Neuronal stem cell (in vitro differentiated cells): ENCODE measurements at regions not wholly inside any gene's neighbourhood (a gene's known extent, or its start where the extent isn't known, plus 50 kb on each side); places are given as distances from the start of the nearest gene placed in this dataset.

ENCODE experiments used
- DNase-seq: peaks from one replicate; pipeline ENCODE4 v3.0.0-alpha.2; 2013; ENCODE audit warnings: low spot score
- H2AFZ ChIP-seq: one replicate; pipeline ENCODE4 v1.6.1; 2013; ENCODE audit warnings: mild to moderate bottlenecking, low read length, inconsistent platforms
- H2AK5ac ChIP-seq: 2 replicates; pipeline ENCODE4 v1.6.1; 2013; ENCODE audit warnings: low read depth, mild to moderate bottlenecking, inconsistent platforms, low read length, moderate library complexity, mixed read lengths
- H2BK120ac ChIP-seq: 2 replicates; pipeline ENCODE4 v1.6.1; 2013; ENCODE audit warnings: low read depth, mild to moderate bottlenecking, inconsistent platforms, low read length, moderate library complexity, mixed read lengths
- H2BK12ac ChIP-seq: one replicate; pipeline ENCODE4 v1.6.1; 2013; ENCODE audit warnings: low read length, inconsistent platforms
- H2BK15ac ChIP-seq: 2 replicates; pipeline ENCODE4 v1.6.1; 2013; ENCODE audit warnings: mild to moderate bottlenecking, low read length, inconsistent platforms, mixed read lengths
- H2BK5ac ChIP-seq: one replicate; pipeline ENCODE4 v1.6.1; 2013; ENCODE audit warnings: inconsistent platforms, mild to moderate bottlenecking, low read length, moderate library complexity
- H3K14ac ChIP-seq: one replicate; pipeline ENCODE4 v1.6.1; 2013; ENCODE audit warnings: low read length, inconsistent platforms
- H3K18ac ChIP-seq: 2 replicates; pipeline ENCODE4 v1.6.1; 2013; ENCODE audit warnings: low read length, inconsistent platforms
- H3K23ac ChIP-seq: 2 replicates; pipeline ENCODE4 v1.6.1; 2013; ENCODE audit warnings: low read depth, mild to moderate bottlenecking, mixed read lengths, low read length, inconsistent platforms; ENCODE audit not compliant: poor library complexity
- H3K27ac ChIP-seq: replicated peaks from 3 replicates; pipeline ENCODE4 v1.5.1; 2013; ENCODE audit warnings: low read length, inconsistent platforms
- H3K27me3 ChIP-seq, 3 experiments: 2 replicates each; pipeline ENCODE4 v1.6.1; 2013; ENCODE audit warnings: low read length in 3 of 3, mild to moderate bottlenecking in 2 of 3, inconsistent platforms in 1 of 3, low read depth in 1 of 3, mixed read lengths in 1 of 3, moderate library complexity in 1 of 3; ENCODE audit not compliant: control insufficient read depth in 3 of 3, insufficient read depth in 3 of 3
- H3K36me3 ChIP-seq, 2 donors: replicated peaks in 1 of 2; 2 replicates each; pipeline ENCODE4 v1.6.1; 2013; ENCODE audit warnings: low read length in 2 of 2; ENCODE audit not compliant: control insufficient read depth in 2 of 2, insufficient read depth in 2 of 2
- H3K4ac ChIP-seq: 2 replicates; pipeline ENCODE4 v1.6.1; 2013; ENCODE audit warnings: inconsistent platforms, mild to moderate bottlenecking, low read length, moderate library complexity
- H3K4me1 ChIP-seq, 2 donors: 1 replicate in 1 of 2; 2 replicates in 1 of 2; pipeline ENCODE4 v1.6.1; 2013; ENCODE audit warnings: low read length in 2 of 2, low read depth in 1 of 2; ENCODE audit not compliant: control insufficient read depth in 2 of 2, insufficient read depth in 1 of 2
- H3K4me2 ChIP-seq: one replicate; pipeline ENCODE4 v1.6.1; 2013; ENCODE audit warnings: mild to moderate bottlenecking, low read length, inconsistent platforms; ENCODE audit not compliant: insufficient read depth, poor library complexity, severe bottlenecking
- H3K4me3 ChIP-seq, 2 donors: 2 replicates each; pipeline ENCODE4 v1.5.1; 2013; ENCODE audit warnings: low read length in 2 of 2, mild to moderate bottlenecking in 2 of 2, inconsistent platforms in 1 of 2, moderate library complexity in 1 of 2
- H3K79me1 ChIP-seq: one replicate; pipeline ENCODE4 v1.6.1; 2013; ENCODE audit warnings: low read depth, mild to moderate bottlenecking, inconsistent platforms, low read length, moderate library complexity
- H3K9ac ChIP-seq: one replicate; pipeline ENCODE4 v1.6.1; 2013; ENCODE audit warnings: mild to moderate bottlenecking, low read depth, low read length, inconsistent platforms; ENCODE audit not compliant: poor library complexity
- H3K9me3 ChIP-seq, 2 donors: replicated peaks in 1 of 2; 2 replicates each; pipeline versions ENCODE3 to v1.6.1; 2013; ENCODE audit warnings: low read length in 2 of 2, mild to moderate bottlenecking in 2 of 2, inconsistent platforms in 1 of 2, low read depth in 1 of 2, mixed read lengths in 1 of 2, moderate library complexity in 1 of 2; ENCODE audit not compliant: control insufficient read depth in 2 of 2, insufficient read depth in 1 of 2
- H4K8ac ChIP-seq: one replicate; pipeline ENCODE4 v1.6.1; 2013; ENCODE audit warnings: low read depth, mild to moderate bottlenecking, inconsistent platforms, low read length, moderate library complexity
- H4K91ac ChIP-seq: one replicate; pipeline ENCODE4 v1.6.1; 2013; ENCODE audit warnings: low read length, low read depth, mild to moderate bottlenecking, inconsistent platforms; ENCODE audit not compliant: poor library complexity
- WGBS, 2 donors: extraction: QIAGEN DNeasy Blood & Tissue Kit; methylation state at CpG; one replicate each; pipeline ENCODE4 v1.1.7; 2013; ENCODE audit warnings: missing lambda C conversion rate in 2 of 2, mixed read lengths in 1 of 2; ENCODE audit not compliant: insufficient read length in 2 of 2, insufficient replicate concordance in 1 of 2; ENCODE audit errors: extremely low coverage in 2 of 2; 5-methylcytosine and 5-hydroxymethylcytosine counted together

DNA sequence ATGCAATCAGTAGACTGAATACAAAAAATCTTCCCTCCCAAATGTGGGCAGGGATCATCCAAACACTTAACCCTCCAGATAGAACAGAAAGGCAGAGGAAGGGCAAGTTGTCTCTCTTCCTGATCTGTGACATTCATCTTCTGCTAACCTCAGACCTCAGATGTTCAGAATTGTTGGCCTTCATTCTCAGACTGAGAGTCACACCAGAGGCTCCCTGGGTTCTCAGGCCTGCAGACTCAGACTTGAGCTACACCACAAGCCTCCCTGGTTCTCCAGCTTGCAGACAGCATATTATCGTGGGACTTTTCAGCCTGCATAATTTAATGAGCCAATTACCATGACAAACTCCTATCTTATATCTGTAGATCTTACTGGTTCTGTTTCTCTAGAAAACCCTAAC is 1471.6 kb upstream of the ADGRL3 start:
- no peak overlapping the region for H3K9ac ChIP-seq
- H3K4me1 ChIP-seq = no peaks in the 10 kb centered on the region
- H2BK12ac ChIP-seq = no peak overlapping the region
- no peak overlapping the region for H3K4me2 ChIP-seq
- H3K27ac ChIP-seq = no peak overlapping the region
- H2BK5ac ChIP-seq = no peak overlapping the region
- no peak overlapping the region for H3K23ac ChIP-seq
- no peak overlapping the region for H2AK5ac ChIP-seq
- H3K9me3 ChIP-seq = peaks cover 0 to 2% of the 10 kb centered on the region in 2 donors
- peak overlapping the region; percentile 48 for H2AFZ ChIP-seq
- no peak overlapping the region for H3K14ac ChIP-seq
- no peaks in the 10 kb centered on the region for H3K27me3 ChIP-seq
- WGBS, 2 donors = no CpG with 5 or more reads among the region's 1 CpG
- H4K91ac ChIP-seq = no peak overlapping the region
- H3K79me1 ChIP-seq = no peaks in the 10 kb centered on the region
- DNase-seq = no peak
- H3K36me3 ChIP-seq = no peaks in the 10 kb centered on the region
- H2BK120ac ChIP-seq = no peak overlapping the region
- H3K4ac ChIP-seq = no peak overlapping the region
- no peak overlapping the region for H2BK15ac ChIP-seq
- H3K4me3 ChIP-seq = no peak overlapping the region
- no peak overlapping the region for H3K18ac ChIP-seq
- no peak overlapping the region for H4K8ac ChIP-seq

GRCh38 chr4:59729321-59729720 is 1470.8 kb upstream of the ADGRL3 start:
- no peak for DNase-seq
- Histone ChIP-seq H2BK120ac (no peak overlapping the region), H4K8ac (no peak overlapping the region), H3K27me3 (no peaks in the 10 kb centered on the region), H2BK15ac (no peak overlapping the region), H3K4me3 (no peak overlapping the region), H3K27ac (no peak overlapping the region), H2AK5ac (no peak overlapping the region), H3K9me3 (peaks cover 0 to 2% of the 10 kb centered on the region in 2 donors), H3K4me2 (no peak overlapping the region), H3K18ac (no peak overlapping the region), H2BK5ac (no peak overlapping the region), H3K79me1 (no peaks in the 10 kb centered on the region), H2AFZ (no peak overlapping the region), H3K4ac (no peak overlapping the region), H3K4me1 (no peaks in the 10 kb centered on the region), H3K36me3 (no peaks in the 10 kb centered on the region), H4K91ac (no peak overlapping the region), H2BK12ac (no peak overlapping the region), H3K23ac (no peak overlapping the region), H3K9ac (no peak overlapping the region), H3K14ac (no peak overlapping the region)
- WGBS, 2 donors = no CpG with 5 or more reads among the region's 2 CpGs

DNA sequence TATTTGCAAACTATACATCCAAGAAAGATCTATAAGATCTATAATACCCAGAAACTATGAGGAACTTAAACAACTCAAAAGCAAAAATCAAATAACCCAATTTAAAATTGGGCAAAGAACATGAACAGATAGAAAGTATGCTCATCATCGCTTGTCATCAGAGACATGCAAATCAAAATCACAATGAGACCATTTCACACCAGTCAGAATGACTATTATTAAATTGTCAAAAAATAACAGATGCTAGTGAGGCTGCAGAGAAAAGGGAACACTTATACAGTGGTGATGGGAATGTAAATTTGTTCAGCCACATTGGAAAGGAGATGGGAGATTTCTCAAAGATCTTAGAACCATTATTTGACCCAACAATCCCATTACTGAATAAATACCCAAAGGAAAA is 1451.7 kb upstream of the ADGRL3 start:
- no peaks in the 10 kb centered on the region for H3K79me1 ChIP-seq
- no peak overlapping the region for H4K91ac ChIP-seq
- H3K9me3 ChIP-seq = no peaks in the 10 kb centered on the region
- H3K4me3 ChIP-seq = no peak overlapping the region
- no peak overlapping the region for H2AK5ac ChIP-seq
- H2BK15ac ChIP-seq = no peak overlapping the region
- no peak overlapping the region for H2AFZ ChIP-seq
- no peak overlapping the region for H3K14ac ChIP-seq
- H3K4me1 ChIP-seq = no peaks in the 10 kb centered on the region
- no CpG with 5 or more reads among the region's 1 CpG for WGBS, 2 donors
- no peak overlapping the region for H3K4me2 ChIP-seq
- H2BK12ac ChIP-seq = no peak overlapping the region
- H4K8ac ChIP-seq = no peak overlapping the region
- no peak overlapping the region for H3K18ac ChIP-seq
- H3K27ac ChIP-seq = no peak overlapping the region
- H3K4ac ChIP-seq = no peak overlapping the region
- no peak overlapping the region for H2BK5ac ChIP-seq
- no peak for DNase-seq
- no peak overlapping the region for H3K23ac ChIP-seq
- H3K36me3 ChIP-seq = no peaks in the 10 kb centered on the region
- H3K27me3 ChIP-seq = no peaks in the 10 kb centered on the region
- H2BK120ac ChIP-seq = no peak overlapping the region
- H3K9ac ChIP-seq = no peak overlapping the region

DNA sequence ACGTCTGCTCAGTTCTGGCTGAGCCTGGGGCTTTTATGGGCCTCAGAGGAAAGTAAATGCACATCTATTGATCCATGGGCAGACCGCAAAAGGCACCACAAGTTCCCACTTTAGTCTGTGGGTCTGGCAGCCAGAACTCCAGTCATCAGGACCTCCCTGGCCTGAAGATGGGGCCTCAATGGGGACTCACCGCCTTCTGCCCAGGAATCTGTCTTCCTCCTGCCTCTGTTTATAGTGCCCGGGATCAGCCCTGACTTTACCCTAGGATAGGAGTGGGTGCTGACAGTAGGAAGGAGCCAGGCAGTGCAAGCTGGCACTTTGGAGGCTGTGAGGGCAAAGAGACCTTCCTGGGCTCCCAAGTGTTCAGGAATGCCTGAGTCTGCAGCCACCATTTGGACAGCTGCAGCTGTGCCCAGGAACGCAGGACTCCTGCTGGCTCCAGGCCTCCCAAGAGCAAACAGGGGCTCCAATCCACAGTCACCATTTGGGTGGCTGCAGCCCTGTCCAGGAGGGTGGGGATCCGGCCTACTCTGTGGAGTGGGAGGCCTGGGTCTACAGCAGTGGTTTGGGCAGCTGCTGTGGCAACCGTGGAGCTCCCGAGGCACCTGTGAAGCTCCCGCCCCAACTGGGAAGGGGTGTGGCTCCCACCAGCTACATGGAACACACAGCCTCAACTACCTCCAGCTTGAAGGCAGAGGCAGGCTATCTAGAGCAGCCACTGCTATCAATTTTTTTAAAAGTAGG is 1440.9 kb upstream of the ADGRL3 start:
- H3K23ac ChIP-seq = no peak overlapping the region
- H3K4me3 ChIP-seq = no peak overlapping the region
- peak overlapping the region; percentile 41 for H3K18ac ChIP-seq
- H3K14ac ChIP-seq = no peak overlapping the region
- no peak overlapping the region for H2AFZ ChIP-seq
- DNase-seq = no peak
- no peak overlapping the region for H3K9ac ChIP-seq
- H3K4me2 ChIP-seq = no peak overlapping the region
- H3K9me3 ChIP-seq = peaks cover 0 to 2% of the 10 kb centered on the region in 2 donors
- H2BK12ac ChIP-seq = no peak overlapping the region
- no peaks in the 10 kb centered on the region for H3K27me3 ChIP-seq
- H3K36me3 ChIP-seq = no peaks in the 10 kb centered on the region
- H2BK15ac ChIP-seq = peak overlapping the region; percentile 54
- WGBS, 2 donors = no CpG with 5 or more reads among the region's 9 CpGs
- H2BK5ac ChIP-seq = no peak overlapping the region
- no peak overlapping the region for H3K27ac ChIP-seq
- peak overlapping the region; percentile 17 for H4K8ac ChIP-seq
- no peak overlapping the region for H2AK5ac ChIP-seq
- H2BK120ac ChIP-seq = no peak overlapping the region
- no peaks in the 10 kb centered on the region for H3K4me1 ChIP-seq
- H3K4ac ChIP-seq = no peak overlapping the region
- H3K79me1 ChIP-seq = no peaks in the 10 kb centered on the region
- H4K91ac ChIP-seq = no peak overlapping the region
